Effector CD4-positive, alpha-beta T cell (primary cell): ENCODE measurements at regions not wholly inside any gene's neighbourhood (a gene's known extent, or its start where the extent isn't known, plus 50 kb on each side); places are given as distances from the start of the nearest gene placed in this dataset.

Experiments
- DNase-seq: peaks from one replicate; pipeline ENCODE4 v3.0.0-alpha.2; 2020

GRCh38 chr16:63008688-63009087, 972.5 kb upstream of the CDH8 start:
- DNase-seq: no peak

GRCh38 chr16:63005356-63005755, 969.1 kb upstream of the CDH8 start:
- DNase-seq: no peak

- DNase-seq: no peak
Measured at GRCh38 chr16:62989480-62989879, 953.2 kb upstream of the CDH8 start.

- DNase-seq: no peak
Measured at GRCh38 chr16:62985722-62986121, 949.5 kb upstream of the CDH8 start.

GRCh38 chr16:62978451-62978850, 942.2 kb upstream of the CDH8 start:
- no peak for DNase-seq

- DNase-seq: no peak
Measured at GRCh38 chr16:62977876-62978275, 941.6 kb upstream of the CDH8 start.

GRCh38 chr16:62974424-62974823, 938.2 kb upstream of the CDH8 start:
- no peak for DNase-seq

- no peak for DNase-seq
Measured at GRCh38 chr16:62970851-62971250, 934.6 kb upstream of the CDH8 start.

- DNase-seq: no peak
Measured at GRCh38 chr16:62969711-62970318, 933.6 kb upstream of the CDH8 start.

- DNase-seq: no peak
Measured at GRCh38 chr16:62967611-62968010, 931.4 kb upstream of the CDH8 start.

GRCh38 chr16:62967163-62967562, 930.9 kb upstream of the CDH8 start:
- DNase-seq: no peak

- DNase-seq: no peak
Measured at GRCh38 chr16:62966626-62967025, 930.4 kb upstream of the CDH8 start.

GRCh38 chr16:62965831-62966230, 929.6 kb upstream of the CDH8 start:
- DNase-seq: no peak

GRCh38 chr16:62963846-62964245, 927.6 kb upstream of the CDH8 start:
- DNase-seq: no peak

- DNase-seq: no peak
Measured at GRCh38 chr16:62955033-62955349, 918.8 kb upstream of the CDH8 start.

- no peak for DNase-seq
Measured at GRCh38 chr16:62954144-62955032, 918.1 kb upstream of the CDH8 start.

- no peak for DNase-seq
Measured at GRCh38 chr16:62950351-62950750, 914.1 kb upstream of the CDH8 start.

GRCh38 chr16:62940569-62940968, 904.3 kb upstream of the CDH8 start:
- no peak for DNase-seq

- no peak for DNase-seq
Measured at GRCh38 chr16:62939687-62940086, 903.4 kb upstream of the CDH8 start.

- DNase-seq: no peak
Measured at GRCh38 chr16:62933929-62934328, 897.7 kb upstream of the CDH8 start.

GRCh38 chr16:62929593-62929992, 893.4 kb upstream of the CDH8 start:
- DNase-seq: no peak

- no peak for DNase-seq
Measured at GRCh38 chr16:62927122-62927521, 890.9 kb upstream of the CDH8 start.

- DNase-seq: no peak
Measured at GRCh38 chr16:62926121-62926801, 890.0 kb upstream of the CDH8 start.

GRCh38 chr16:62921904-62922303, 885.7 kb upstream of the CDH8 start:
- DNase-seq: no peak
